H1 (cell line): ENCODE measurements at regions not wholly inside any gene's neighbourhood (a gene's known extent, or its start where the extent isn't known, plus 50 kb on each side); places are given as distances from the start of the nearest gene placed in this dataset.

Experiments used
- CTCF ChIA-PET: fragments of 300-600 bp; sonication (Branson Sonifier 250); formaldehyde crosslinking; loops from one replicate; lab custom pipeline; 2021; ENCODE audit not compliant: partially characterized antibody; lab: Charles Lee
- POLR2A ChIA-PET: fragments of 300-600 bp; sonication (Branson Sonifier 250); formaldehyde crosslinking; loops from one replicate; lab custom pipeline; 2021; ENCODE audit warnings: inconsistent platforms; ENCODE audit not compliant: partially characterized antibody; lab: Charles Lee
- DNase-seq, 2 experiments: peaks; one replicate each; pipeline versions ENCODE4 v3.0.0 to v3.0.0-alpha.2; 2010 to 2022; ENCODE audit warnings: low spot score in 2 of 2, low read depth in 1 of 2, mixed read lengths in 1 of 2
- FAIRE-seq: peaks from 2 replicates; lab custom pipeline; 2011; peaks lifted over from hg19 to GRCh38; lab: Jason Lieb, UNC
- H2AFZ ChIP-seq: 2 replicates; pipeline ENCODE4 v1.8.1; 2012; ENCODE audit warnings: low read length, inconsistent platforms
- H2AK5ac ChIP-seq: 2 replicates; pipeline ENCODE4 v1.6.1; 2013; ENCODE audit warnings: low read depth, low read length
- H2BK120ac ChIP-seq: replicated peaks from 2 replicates; pipeline ENCODE3; 2013; ENCODE audit warnings: low read depth, low read length, inconsistent platforms
- H2BK12ac ChIP-seq: 2 replicates; pipeline ENCODE4 v1.6.1; 2013; ENCODE audit warnings: low read depth, low read length
- H2BK15ac ChIP-seq: 2 replicates; pipeline ENCODE4 v1.6.1; 2013; ENCODE audit warnings: low read length
- H2BK20ac ChIP-seq: 2 replicates; pipeline ENCODE4 v1.6.1; 2013; ENCODE audit warnings: low read length
- H2BK5ac ChIP-seq: 2 replicates; pipeline ENCODE4 v1.6.1; 2013; ENCODE audit warnings: low read depth, low read length
- H3K14ac ChIP-seq: 2 replicates; pipeline ENCODE4 v1.6.1; 2013; ENCODE audit warnings: inconsistent platforms; ENCODE audit not compliant: insufficient read length
- H3K18ac ChIP-seq: 2 replicates; pipeline ENCODE4 v1.6.1; 2013; ENCODE audit warnings: low read length; ENCODE audit errors: extremely low read depth
- H3K23ac ChIP-seq: 2 replicates; pipeline ENCODE4 v1.6.1; 2013; ENCODE audit warnings: inconsistent platforms; ENCODE audit not compliant: insufficient read length
- H3K23me2 ChIP-seq: 2 replicates; pipeline ENCODE4 v1.6.1; 2013; ENCODE audit warnings: low read depth, low read length
- H3K27ac ChIP-seq: 2 replicates; pipeline ENCODE4 v1.6.1; 2011; ENCODE audit warnings: low read depth, low read length, inconsistent platforms
- H3K27me3 ChIP-seq, 4 experiments: replicated peaks in 1 of 4; 1 replicate in 1 of 4; 2 replicates in 3 of 4; pipeline versions ENCODE4 v1.6.1 to v1.8.1; 2011 to 2013; ENCODE audit warnings: low read length in 3 of 4, mild to moderate bottlenecking in 3 of 4, inconsistent platforms in 2 of 4, mixed read lengths in 2 of 4, moderate library complexity in 1 of 4; ENCODE audit not compliant: control insufficient read depth in 3 of 4, insufficient read depth in 3 of 4; ENCODE audit errors: extremely low read depth in 1 of 4
- H3K36me3 ChIP-seq, 4 experiments: 2 replicates each; pipeline versions ENCODE4 v1.6.1 to v1.8.1; 2011 to 2013; ENCODE audit warnings: mild to moderate bottlenecking in 4 of 4, low read length in 3 of 4, moderate library complexity in 2 of 4, control low read depth in 1 of 4, inconsistent platforms in 1 of 4; ENCODE audit not compliant: insufficient read depth in 4 of 4, control insufficient read depth in 2 of 4
- H3K4ac ChIP-seq: replicated peaks from 2 replicates; pipeline ENCODE3; 2013; ENCODE audit warnings: low read length, low read depth, mixed read lengths, inconsistent platforms; ENCODE audit not compliant: insufficient read length
- H3K4me1 ChIP-seq, 4 experiments: replicated peaks in 1 of 4; 1 replicate in 1 of 4; 2 replicates in 3 of 4; pipeline versions ENCODE4 v1.6.1 to v1.8.1; 2011 to 2013; ENCODE audit warnings: low read length in 3 of 4, inconsistent platforms in 2 of 4, mixed read lengths in 1 of 4; ENCODE audit not compliant: insufficient read depth in 4 of 4, control insufficient read depth in 3 of 4
- H3K4me2 ChIP-seq, 2 experiments: 2 replicates each; pipeline versions ENCODE4 v1.6.1 to v1.8.1; 2011 to 2013; ENCODE audit warnings: low read depth in 2 of 2, low read length in 2 of 2, control low read depth in 1 of 2, inconsistent platforms in 1 of 2, mild to moderate bottlenecking in 1 of 2; ENCODE audit not compliant: insufficient read depth in 1 of 2
- H3K4me3 ChIP-seq, 4 experiments: fragments of 200-600, 300-600 bp in 1 of 4; sonication (generic), shearing (Covaris generic), sonication (Bioruptor Twin) in 1 of 4; 2 replicates each; pipeline versions ENCODE4 v1.5.1 to v1.8.1; 2011 to 2016; ENCODE audit warnings: low read length in 4 of 4, low read depth in 3 of 4, control low read depth in 2 of 4, inconsistent platforms in 2 of 4, mild to moderate bottlenecking in 2 of 4, mixed read lengths in 1 of 4, moderate library complexity in 1 of 4; ENCODE audit not compliant: insufficient read depth in 2 of 4; ENCODE audit errors: extremely low read depth in 1 of 4
- H3K56ac ChIP-seq: replicated peaks from 2 replicates; pipeline ENCODE3; 2013; ENCODE audit warnings: low read depth, mild to moderate bottlenecking, mixed read lengths, low read length, inconsistent platforms; ENCODE audit not compliant: insufficient read length
- H3K79me1 ChIP-seq: 2 replicates; pipeline ENCODE4 v1.6.1; 2013; ENCODE audit warnings: low read depth, low read length, control low read depth
- H3K79me2 ChIP-seq, 2 experiments: 2 replicates each; pipeline versions ENCODE4 v1.6.1 to v1.8.1; 2012 to 2013; ENCODE audit warnings: low read length in 2 of 2, mild to moderate bottlenecking in 2 of 2, inconsistent platforms in 1 of 2; ENCODE audit not compliant: insufficient read depth in 2 of 2, control insufficient read depth in 1 of 2
- H3K9ac ChIP-seq, 4 experiments: replicated peaks in 1 of 4; 1 replicate in 1 of 4; 2 replicates in 3 of 4; pipeline versions ENCODE4 v1.6.1 to v1.8.1; 2011 to 2013; ENCODE audit warnings: low read depth in 3 of 4, low read length in 3 of 4, control low read depth in 2 of 4, mild to moderate bottlenecking in 2 of 4, moderate library complexity in 2 of 4, inconsistent platforms in 1 of 4; ENCODE audit errors: extremely low read depth in 1 of 4
- H3K9me3 ChIP-seq, 2 experiments: 2 replicates each; pipeline versions ENCODE4 v1.6.1 to v1.8.1; 2012 to 2013; ENCODE audit warnings: mild to moderate bottlenecking in 2 of 2, moderate library complexity in 2 of 2, control low read depth in 1 of 2, inconsistent platforms in 1 of 2, low read depth in 1 of 2, low read length in 1 of 2, mixed read lengths in 1 of 2; ENCODE audit not compliant: insufficient read depth in 2 of 2
- H4K20me1 ChIP-seq, 2 experiments: replicated peaks in 1 of 2; 2 replicates each; pipeline versions ENCODE3 to v1.8.1; 2011 to 2013; ENCODE audit warnings: inconsistent platforms in 2 of 2, low read length in 2 of 2, mild to moderate bottlenecking in 1 of 2; ENCODE audit not compliant: insufficient read depth in 2 of 2, control insufficient read depth in 1 of 2
- H4K5ac ChIP-seq: 2 replicates; pipeline ENCODE4 v1.6.1; 2013; ENCODE audit warnings: low read length, low read depth, mixed read lengths, inconsistent platforms; ENCODE audit not compliant: insufficient read length
- H4K8ac ChIP-seq: 2 replicates; pipeline ENCODE4 v1.8.0; 2013; ENCODE audit warnings: mild to moderate bottlenecking, moderate library complexity, low read length, inconsistent platforms; ENCODE audit not compliant: insufficient read depth; ENCODE audit errors: extremely low read depth
- H4K91ac ChIP-seq: replicated peaks from 2 replicates; pipeline ENCODE3; 2013; ENCODE audit warnings: low read length, mixed read lengths, inconsistent platforms; ENCODE audit not compliant: insufficient read length
- BRCA1 ChIP-seq: IDR thresholded peaks from 2 replicates; pipeline ENCODE4 v1.6.1; 2012; ENCODE audit warnings: low read depth, low read length, improper control_type of control experiment
- E2F6 ChIP-seq: IDR thresholded peaks from 2 replicates; pipeline ENCODE4 v1.6.1; 2012; ENCODE audit warnings: inconsistent platforms
- EGR1 ChIP-seq: IDR thresholded peaks from 2 replicates; pipeline ENCODE4 v1.6.1; 2011; ENCODE audit warnings: low read depth, low read length, borderline replicate concordance
- EZH2 ChIP-seq: fragments of 200-600 bp; sonication (generic); IDR thresholded peaks from 2 replicates; pipeline ENCODE4 v1.7.1; 2012; ENCODE audit warnings: low read depth, mild to moderate bottlenecking, moderate library complexity, low read length, inconsistent platforms; ENCODE audit not compliant: severe bottlenecking
- HDAC6 ChIP-seq: IDR thresholded peaks from one replicate; pipeline ENCODE4 v1.7.1; 2012; ENCODE audit warnings: low read depth, mild to moderate bottlenecking, inconsistent platforms, low read length, moderate library complexity
- RAD21 ChIP-seq, 2 experiments: IDR thresholded peaks in 1 of 2; conservative IDR thresholded peaks in 1 of 2; 2 replicates each; pipeline ENCODE4 v1.6.1; 2011; ENCODE audit warnings: low read depth in 2 of 2, low read length in 2 of 2, improper control_type of control experiment in 1 of 2, inconsistent platforms in 1 of 2, mild to moderate bottlenecking in 1 of 2, moderate library complexity in 1 of 2
- RBBP5 ChIP-seq: IDR thresholded peaks from 2 replicates; pipeline ENCODE4 v1.7.1; 2012; ENCODE audit warnings: low read depth, mild to moderate bottlenecking, inconsistent platforms, low read length, moderate library complexity, borderline replicate concordance
- RNF2 ChIP-seq: fragments of 200-900, 300-1000 bp; sonication (generic); IDR thresholded peaks from 2 replicates; pipeline ENCODE4 v1.7.1; 2016; ENCODE audit warnings: borderline replicate concordance, low read depth, mild to moderate bottlenecking, antibody characterized with exemption, low read length; ENCODE audit not compliant: poor library complexity, severe bottlenecking; ENCODE audit errors: missing control alignments
- SP4 ChIP-seq: IDR thresholded peaks from 2 replicates; pipeline ENCODE4 v1.6.1; 2012; ENCODE audit warnings: low read length, inconsistent platforms
- TBP ChIP-seq: IDR thresholded peaks from 2 replicates; pipeline ENCODE4 v1.6.1; 2011; ENCODE audit warnings: low read depth, low read length, improper control_type of control experiment
- WGBS, 2 experiments: shearing (Covaris generic) in 1 of 2; methylation state at CpG; one replicate each; pipeline versions ENCODE4 v1.1.6 to v1.1.7; 2013 to 2015; ENCODE audit warnings: low lambda C conversion rate in 2 of 2, mixed read lengths in 2 of 2, inconsistent platforms in 1 of 2, low coverage in 1 of 2, missing lambda C conversion rate in 1 of 2; ENCODE audit not compliant: insufficient replicate concordance in 2 of 2, insufficient coverage in 1 of 2, insufficient read length in 1 of 2; ENCODE audit errors: extremely low coverage in 1 of 2, missing lambda C conversion rate in 1 of 2; 5-methylcytosine and 5-hydroxymethylcytosine counted together

- FAIRE-seq (no peak), DNase-seq (no peak)
- WGBS, 2 experiments, result 91% methylated on average over 5 of the region's 5 CpGs; no CpG with 5 or more reads in 1 of the 2 experiments
- no peak overlapping the region for H2BK12ac ChIP-seq
- H3K4me1 ChIP-seq, result no peaks in the 10 kb centered on the region
- no peak overlapping the region for H3K18ac ChIP-seq
- no peaks in the 10 kb centered on the region for H3K79me1 ChIP-seq
- ChIA-PET POLR2A (interaction anchor here (1.2 kb wide), 1 partner anchor 100 kb away, joined by 3 read pairs; no protein-coding TSS in a partner anchor), CTCF (no interaction called here)
- H2BK20ac ChIP-seq, result no peak overlapping the region
- H3K23me2 ChIP-seq, result no peaks in the 10 kb centered on the region
- H4K20me1 ChIP-seq, result no peaks in the 10 kb centered on the region
- no peak overlapping the region for H2BK15ac ChIP-seq
- no peak overlapping the region for H2AFZ ChIP-seq
- H3K9ac ChIP-seq, result no peak overlapping the region
- H4K5ac ChIP-seq, result no peak overlapping the region
- no peak overlapping the region for H3K56ac ChIP-seq
- no peaks in the 10 kb centered on the region for H3K36me3 ChIP-seq
- H3K23ac ChIP-seq, result no peak overlapping the region
- H4K8ac ChIP-seq, result no peak overlapping the region
- H4K91ac ChIP-seq, result no peak overlapping the region
- no peak overlapping the region for H3K27ac ChIP-seq
- H3K27me3 ChIP-seq, result no peaks in the 10 kb centered on the region
- no peaks in the 10 kb centered on the region for H3K79me2 ChIP-seq
- no peaks in the 10 kb centered on the region for H3K9me3 ChIP-seq
- no peak overlapping the region for H3K4me2 ChIP-seq
- no peak overlapping the region for H3K14ac ChIP-seq
- no peak overlapping the region for H3K4me3 ChIP-seq
- no peak overlapping the region for H2BK5ac ChIP-seq
- H2AK5ac ChIP-seq, result no peak overlapping the region
- no peak overlapping the region for H2BK120ac ChIP-seq
- H3K4ac ChIP-seq, result no peak overlapping the region
- TF ChIP-seq RAD21 (IDR thresholded peaks at IDR 0.05 in 1 of 2, conservative IDR thresholded peaks at IDR 0.05 in 1 of 2; ENCODE audit: low read depth in 2 of 2, low read length in 2 of 2) (no peak), RBBP5 (no peak), SP4 (no peak), HDAC6 (no peak), E2F6 (no peak), EZH2 (no peak), TBP (no peak), BRCA1 (no peak), EGR1 (no peak), RNF2 (no peak)
Observed at GRCh38 chr12:68474467-68475204, 136.1 kb upstream of the RAP1B start.
